ENCODE measurements at regions not wholly inside any gene's neighbourhood (a gene's known extent, or its start where the extent isn't known, plus 50 kb on each side); places are given as distances from the start of the nearest gene placed in this dataset.

DNA sequence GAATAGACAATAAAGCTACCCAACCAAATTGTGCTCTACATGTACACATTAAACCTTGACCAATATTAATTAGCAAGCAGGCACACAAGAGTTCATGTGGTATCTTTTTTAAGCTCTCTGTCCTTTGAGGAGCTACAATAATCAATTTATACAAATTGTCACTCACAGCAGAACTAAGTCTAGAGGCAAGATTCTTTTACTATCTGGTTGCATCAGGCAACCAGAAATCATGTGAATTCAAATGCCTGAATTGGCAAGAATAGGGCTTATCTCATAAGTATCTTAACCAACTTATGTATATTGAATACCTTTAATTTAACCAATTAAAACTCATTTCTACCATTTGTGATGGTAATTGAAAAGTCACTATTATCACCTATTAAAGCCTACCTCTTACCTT lies 145.5 kb upstream of the HAPLN1 start:
- FAIRE-seq = no peak
- Histone ChIP-seq H4K5ac (ENCODE audit: insufficient read length, low read depth, low read length) (no peak overlapping the region), H4K91ac (replicated peaks; ENCODE audit: insufficient read length, low read length) (no peak overlapping the region), H2BK120ac (replicated peaks; ENCODE audit: low read depth, low read length) (no peak overlapping the region), H3K79me2 (ENCODE audit: control insufficient read depth in 1 of 2, insufficient read depth in 2 of 2, low read length in 2 of 2) (no peaks in the 10 kb centered on the region), H2BK12ac (ENCODE audit: low read depth, low read length) (no peak overlapping the region), H3K9ac (replicated peaks in 1 of 4; ENCODE audit: extremely low read depth in 1 of 4, low read depth in 3 of 4, low read length in 3 of 4) (no peak overlapping the region), H2AFZ (ENCODE audit: low read length) (no peak overlapping the region), H3K23me2 (ENCODE audit: low read depth, low read length) (no peaks in the 10 kb centered on the region), H3K4me1 (replicated peaks in 1 of 4; ENCODE audit: control insufficient read depth in 3 of 4, insufficient read depth in 4 of 4, low read length in 3 of 4) (no peaks in the 10 kb centered on the region), H3K27me3 (replicated peaks in 1 of 4; ENCODE audit: control insufficient read depth in 3 of 4, extremely low read depth in 1 of 4, insufficient read depth in 3 of 4, low read length in 3 of 4) (no peaks in the 10 kb centered on the region), H3K4ac (replicated peaks; ENCODE audit: insufficient read length, low read depth, low read length) (no peak overlapping the region), H3K9me3 (ENCODE audit: insufficient read depth in 2 of 2, low read depth in 1 of 2, low read length in 1 of 2) (no peaks in the 10 kb centered on the region), H3K4me2 (ENCODE audit: insufficient read depth in 1 of 2, low read depth in 2 of 2, low read length in 2 of 2) (no peak overlapping the region), H4K8ac (ENCODE audit: extremely low read depth, insufficient read depth, low read length) (no peak overlapping the region), H3K56ac (replicated peaks; ENCODE audit: insufficient read length, low read depth, low read length) (no peak overlapping the region), H3K14ac (ENCODE audit: insufficient read length) (no peak overlapping the region), H3K36me3 (ENCODE audit: control insufficient read depth in 2 of 4, insufficient read depth in 4 of 4, low read length in 3 of 4) (no peaks in the 10 kb centered on the region), H2BK20ac (ENCODE audit: low read length) (no peak overlapping the region), H3K23ac (ENCODE audit: insufficient read length) (no peak overlapping the region), H3K79me1 (ENCODE audit: low read depth, low read length) (no peaks in the 10 kb centered on the region), H3K18ac (ENCODE audit: extremely low read depth, low read length) (no peak overlapping the region), H3K27ac (ENCODE audit: low read depth, low read length) (no peak overlapping the region), H2BK5ac (ENCODE audit: low read depth, low read length) (no peak overlapping the region), H3K4me3 (ENCODE audit: extremely low read depth in 1 of 4, insufficient read depth in 2 of 4, low read depth in 3 of 4, low read length in 4 of 4) (no peak overlapping the region), H4K20me1 (replicated peaks in 1 of 2; ENCODE audit: control insufficient read depth in 1 of 2, insufficient read depth in 2 of 2, low read length in 2 of 2) (no peaks in the 10 kb centered on the region), H2AK5ac (ENCODE audit: low read depth, low read length) (no peak overlapping the region), H2BK15ac (ENCODE audit: low read length) (no peak overlapping the region)
- ChIA-PET CTCF (ENCODE audit: partially characterized antibody) (no interaction called here), POLR2A (ENCODE audit: partially characterized antibody) (no interaction called here)
- no peak for DNase-seq (ENCODE audit: low read depth in 1 of 2, low spot score in 2 of 2)
- no peak for TF ChIP-seq CEBPB (IDR thresholded peaks at IDR 0.05; ENCODE audit: low read depth, low read length)
- TF ChIP-seq EZH2 (IDR thresholded peaks at IDR 0.05; ENCODE audit: low read depth, low read length, severe bottlenecking) = no peak
- no peak for TF ChIP-seq POLR2A (IDR thresholded peaks at IDR 0.05; ENCODE audit: control extremely low read depth in 1 of 2, low read depth in 2 of 2, low read length in 2 of 2)
- TF ChIP-seq ATF2 (IDR thresholded peaks at IDR 0.05; ENCODE audit: low read length) = no peak
- no peak for TF ChIP-seq CHD2 (IDR thresholded peaks at IDR 0.05; ENCODE audit: low read length)
- no peak for TF ChIP-seq SIX5 (IDR thresholded peaks at IDR 0.05; ENCODE audit: low read depth, low read length)
- no peak for TF ChIP-seq RXRA (IDR thresholded peaks at IDR 0.05; ENCODE audit: insufficient read depth, low read depth, low read length)
- no peak for TF ChIP-seq GABPA (IDR thresholded peaks at IDR 0.05; ENCODE audit: borderline replicate concordance, insufficient read depth, low read length)
- TF ChIP-seq KDM1A (IDR thresholded peaks at IDR 0.05; ENCODE audit: borderline replicate concordance, low read length) = no peak
- TF ChIP-seq HDAC6 (IDR thresholded peaks at IDR 0.05; ENCODE audit: low read depth, low read length) = no peak
- TF ChIP-seq SAP30 (IDR thresholded peaks at IDR 0.05; ENCODE audit: insufficient read depth, insufficient replicate concordance, low read length) = no peak
- TF ChIP-seq FOSL1 (IDR thresholded peaks at IDR 0.05; ENCODE audit: insufficient read depth, low read depth, low read length) = no peak
- no peak for TF ChIP-seq EP300 (IDR thresholded peaks at IDR 0.05; ENCODE audit: borderline replicate concordance in 1 of 2, low read depth in 2 of 2, low read length in 2 of 2)
- TF ChIP-seq POU5F1 (IDR thresholded peaks at IDR 0.05; ENCODE audit: low read depth, low read length) = no peak
